Caco-2 (cell line): ENCODE measurements at regions not wholly inside any gene's neighbourhood (a gene's known extent, or its start where the extent isn't known, plus 50 kb on each side); places are given as distances from the start of the nearest gene placed in this dataset.

Experiments used
- BruUV-seq: library from RNA; stranded (reverse); fragments of 400-500 nt; replicated peaks from 2 replicates; lab custom pipeline; 2021; lab: Mats Ljungman, UMichigan
- CTCF ChIA-PET: fragments of 300-600 bp; sonication (Branson Sonifier 250); formaldehyde crosslinking; loops from one replicate; lab custom pipeline; 2022; ENCODE audit warnings: antibody characterized with exemption; lab: Charles Lee
- POLR2A ChIA-PET: fragments of 300-600 bp; sonication (Branson Sonifier 250); formaldehyde crosslinking; loops from one replicate; lab custom pipeline; 2022; ENCODE audit warnings: antibody characterized with exemption; lab: Charles Lee
- DNase-seq, 2 experiments: peaks; one replicate each; pipeline versions ENCODE4 v3.0.0 to v3.0.0-alpha.2; 2020 to 2022
- H3K27me3 ChIP-seq: replicated peaks from 2 replicates; pipeline ENCODE4 v1.6.0; 2011; ENCODE audit warnings: low read length; ENCODE audit not compliant: control insufficient read depth, insufficient read depth
- H3K36me3 ChIP-seq: 2 replicates; pipeline ENCODE4 v1.5.1; 2011; ENCODE audit warnings: low read length; ENCODE audit not compliant: control insufficient read depth, insufficient read depth
- H3K4me1 ChIP-seq: fragments of 250-450 bp; sonication (Bioruptor Pico); 2 replicates; pipeline ENCODE4 v1.5.1; 2020; ENCODE audit warnings: mild to moderate bottlenecking
- H3K4me3 ChIP-seq: 2 replicates; pipeline ENCODE4 v1.5.1; 2011; ENCODE audit warnings: low read depth, mild to moderate bottlenecking, control low read depth, low read length
- H3K9me3 ChIP-seq: fragments of 250-450 bp; sonication (Bioruptor Pico); 2 replicates; pipeline ENCODE4 v1.5.1; 2020; ENCODE audit warnings: mild to moderate bottlenecking, moderate library complexity
- H3K27ac Mint-ChIP-seq: one replicate; pipeline ENCODE4 v1.8.0; 2022; ENCODE audit warnings: mixed read lengths; ENCODE audit not compliant: unreplicated experiment
- H3K27me3 Mint-ChIP-seq: one replicate; pipeline ENCODE4 v1.8.0; 2022; ENCODE audit warnings: mixed read lengths; ENCODE audit not compliant: insufficient read depth, unreplicated experiment
- H3K36me3 Mint-ChIP-seq: one replicate; pipeline ENCODE4 v1.8.0; 2022; ENCODE audit warnings: mild to moderate bottlenecking, mixed read lengths; ENCODE audit not compliant: insufficient read depth, unreplicated experiment
- H3K4me1 Mint-ChIP-seq: one replicate; pipeline ENCODE4 v1.8.0; 2022; ENCODE audit warnings: low read depth, mixed read lengths; ENCODE audit not compliant: unreplicated experiment
- H3K4me3 Mint-ChIP-seq: one replicate; pipeline ENCODE4 v1.8.0; 2022; ENCODE audit warnings: mild to moderate bottlenecking, moderate library complexity, mixed read lengths; ENCODE audit not compliant: unreplicated experiment
- H3K9me3 Mint-ChIP-seq: one replicate; pipeline ENCODE4 v1.8.0; 2022; ENCODE audit warnings: mixed read lengths; ENCODE audit not compliant: unreplicated experiment
- CTCF ChIP-seq, 2 experiments: fragments of 200-600 bp in 1 of 2; IDR thresholded peaks; 1 replicate in 1 of 2; 2 replicates in 1 of 2; pipeline versions ENCODE4 v1.5.1 to v1.8.0; 2011 to 2022; ENCODE audit warnings: antibody characterized with exemption in 1 of 2, control low read depth in 1 of 2, inconsistent platforms in 1 of 2, low read depth in 1 of 2, low read length in 1 of 2, mild to moderate bottlenecking in 1 of 2, moderate library complexity in 1 of 2; ENCODE audit not compliant: insufficient read depth in 1 of 2, severe bottlenecking in 1 of 2, unreplicated experiment in 1 of 2
- intact Hi-C: fragments of 100-400 bp; cut with micrococcal nuclease; formaldehyde crosslinking; loops from one replicate; pipeline ENCODE4 v1.10.0; 2022; ENCODE audit not compliant: unreplicated experiment

GRCh38 chr3:78249294-78249693, 1209.4 kb downstream of the ROBO2 start:
- no peak for TF ChIP-seq CTCF (IDR thresholded peaks at IDR 0.05; ENCODE audit: insufficient read depth in 1 of 2, low read depth in 1 of 2, low read length in 1 of 2, severe bottlenecking in 1 of 2, unreplicated experiment in 1 of 2)
- intact Hi-C loops, result no loop called here
- BruUV-seq, result no TSS peak
- Mint-ChIP-seq H3K36me3 (no peaks in the 10 kb centered on the region), H3K9me3 (peaks cover 10% of the 10 kb centered on the region), H3K4me3 (no peak overlapping the region), H3K4me1 (no peaks in the 10 kb centered on the region), H3K27ac (no peak overlapping the region), H3K27me3 (no peaks in the 10 kb centered on the region)
- Histone ChIP-seq H3K36me3 (no peaks in the 10 kb centered on the region), H3K27me3 (no peaks in the 10 kb centered on the region), H3K4me1 (no peaks in the 10 kb centered on the region), H3K4me3 (no peak overlapping the region), H3K9me3 (no peaks in the 10 kb centered on the region)
- DNase-seq, result no peak
- ChIA-PET POLR2A (no interaction called here), CTCF (no interaction called here)

- POLR2A ChIA-PET, result no interaction called here
These were observed 1214.0 kb downstream of the ROBO2 start for GRCh38 chr3:78253860-78254259.

GRCh38 chr3:78255403-78255802, 1215.5 kb downstream of the ROBO2 start:
- intact Hi-C loops, result no loop called here
- peaks cover 8% of the 10 kb centered on the region for H3K4me1 ChIP-seq
- H3K27me3 Mint-ChIP-seq, result no peaks in the 10 kb centered on the region
- H3K36me3 Mint-ChIP-seq, result no peaks in the 10 kb centered on the region
- no peaks in the 10 kb centered on the region for H3K4me1 Mint-ChIP-seq
- H3K4me3 ChIP-seq, result no peak overlapping the region
- H3K4me3 Mint-ChIP-seq, result no peak overlapping the region
- no peaks in the 10 kb centered on the region for H3K9me3 Mint-ChIP-seq
- DNase-seq, result no peak
- H3K9me3 ChIP-seq, result no peaks in the 10 kb centered on the region
- CTCF ChIA-PET, result no interaction called here
- BruUV-seq, result no TSS peak
- no peak for TF ChIP-seq CTCF (IDR thresholded peaks at IDR 0.05; ENCODE audit: insufficient read depth in 1 of 2, low read depth in 1 of 2, low read length in 1 of 2, severe bottlenecking in 1 of 2, unreplicated experiment in 1 of 2)
- H3K36me3 ChIP-seq, result no peaks in the 10 kb centered on the region
- H3K27me3 ChIP-seq, result no peaks in the 10 kb centered on the region
- POLR2A ChIA-PET, result no interaction called here
- H3K27ac Mint-ChIP-seq, result no peak overlapping the region

More at GRCh38 chr3:78253860-78254259, 1214.0 kb downstream of the ROBO2 start:
- no peaks in the 10 kb centered on the region for H3K36me3 Mint-ChIP-seq
- no peaks in the 10 kb centered on the region for H3K9me3 Mint-ChIP-seq
- H3K4me1 ChIP-seq, result 0 out of 2 replicates have a peak, but pooled peaks cover 4% of the 10 kb centered on the region
- DNase-seq, result no peak
- no peak overlapping the region for H3K27ac Mint-ChIP-seq
- no peak overlapping the region for H3K4me3 Mint-ChIP-seq
- CTCF ChIA-PET, result no interaction called here
- no peaks in the 10 kb centered on the region for H3K36me3 ChIP-seq
- no peaks in the 10 kb centered on the region for H3K27me3 Mint-ChIP-seq
- TF ChIP-seq CTCF (IDR thresholded peaks at IDR 0.05; ENCODE audit: insufficient read depth in 1 of 2, low read depth in 1 of 2, low read length in 1 of 2, severe bottlenecking in 1 of 2, unreplicated experiment in 1 of 2), result no peak
- intact Hi-C loops, result no loop called here
- BruUV-seq, result no TSS peak
- no peaks in the 10 kb centered on the region for H3K4me1 Mint-ChIP-seq
- H3K27me3 ChIP-seq, result no peaks in the 10 kb centered on the region
- no peak overlapping the region for H3K4me3 ChIP-seq
- H3K9me3 ChIP-seq, result no peaks in the 10 kb centered on the region
